ENCODE measurements at regions not wholly inside any gene's neighbourhood (a gene's known extent, or its start where the extent isn't known, plus 50 kb on each side); places are given as distances from the start of the nearest gene placed in this dataset.

DNA sequence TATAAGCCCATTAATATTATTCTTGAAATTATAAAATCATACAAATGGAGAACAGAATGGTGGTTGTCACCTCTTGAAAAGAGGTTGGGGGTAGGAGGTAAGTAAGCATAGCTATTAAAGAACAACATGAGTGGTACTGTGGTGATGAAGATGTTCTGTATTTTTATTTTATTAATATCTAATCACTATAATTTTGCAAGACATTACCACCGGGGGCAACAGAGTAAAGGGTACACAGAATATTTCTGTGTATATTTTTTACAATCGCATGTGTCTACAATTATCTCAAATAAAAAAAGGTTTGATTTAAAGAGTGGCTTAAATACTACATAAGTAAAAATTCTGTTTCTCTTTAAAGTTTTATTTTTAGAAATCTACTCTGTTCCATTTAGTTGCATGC lies 557.8 kb downstream of the NXPH1 start:
- Histone ChIP-seq H3K9me3 (ENCODE audit: control insufficient read depth in 1 of 2, insufficient read depth in 1 of 2, low read depth in 1 of 2, low read length in 2 of 2) (peaks cover 0 to 4% of the 10 kb centered on the region in 2 experiments; a peak in 1 of 4 replicates), H3K9me2 (ENCODE audit: insufficient read depth) (no peaks in the 10 kb centered on the region), H3K27me3 (ENCODE audit: insufficient read depth, low read length) (no peaks in the 10 kb centered on the region), H3K4me3 (replicated peaks in 1 of 2; ENCODE audit: low read depth in 1 of 2, low read length in 2 of 2) (no peak overlapping the region), H3K4me2 (ENCODE audit: low read length) (no peak overlapping the region), H3K27ac (ENCODE audit: low read depth, low read length) (no peak overlapping the region), H3K4me1 (ENCODE audit: control insufficient read depth in 1 of 2, insufficient read depth in 2 of 2, low read length in 2 of 2) (no peaks in the 10 kb centered on the region), H3K36me3 (ENCODE audit: control insufficient read depth in 1 of 2, insufficient read depth in 2 of 2, low read length in 2 of 2) (no peaks in the 10 kb centered on the region), H2AFZ (ENCODE audit: low read depth, low read length, poor library complexity, severe bottlenecking) (no peak overlapping the region), H3K9ac (ENCODE audit: low read length) (no peak overlapping the region), H4K20me1 (ENCODE audit: insufficient read depth) (no peaks in the 10 kb centered on the region), H3K79me2 (ENCODE audit: insufficient read depth, low read length) (no peaks in the 10 kb centered on the region)
- CTCF ChIA-PET, result interaction anchor here (1.0 to 1.6 kb wide), 2 partner anchors 10 to 14 kb away, joined by 3 read pairs; no protein-coding TSS in a partner anchor
- BruUV-seq (replicated peaks), result no TSS peak
- RAD21 ChIA-PET (ENCODE audit: low non-redundant PET in 1 of 2, low total read pairs in 2 of 2, uncharacterized antibody in 2 of 2, unreplicated experiment in 2 of 2), result no interaction called here
- DNase-seq (ENCODE audit: low read depth, low spot score) (no peak), ATAC-seq (no peak)
- TF ChIP-seq SRF (IDR thresholded peaks at IDR 0.05; ENCODE audit: low read depth) (no peak), RAD21 (IDR thresholded peaks at IDR 0.05; ENCODE audit: low read depth) (no peak), EGR1 (IDR thresholded peaks at IDR 0.05; ENCODE audit: low read depth) (no peak), ZFX (IDR thresholded peaks at IDR 0.05) (no peak), YY1 (IDR thresholded peaks at IDR 0.05; ENCODE audit: extremely low read depth, insufficient replicate concordance, low read depth, low read length) (no peak), POLR2A (IDR thresholded peaks at IDR 0.05; ENCODE audit: borderline replicate concordance, extremely low read depth, insufficient read depth, insufficient read length) (no peak), JUND (IDR thresholded peaks at IDR 0.05) (no peak), EZH2phosphoT487 (IDR thresholded peaks at IDR 0.05; ENCODE audit: borderline replicate concordance) (no peak), SIN3A (IDR thresholded peaks at IDR 0.05; ENCODE audit: low read depth) (no peak)
- intact Hi-C loops (cut with micrococcal nuclease), result no loop called here
- POLR2A ChIA-PET, result no interaction called here

DNA sequence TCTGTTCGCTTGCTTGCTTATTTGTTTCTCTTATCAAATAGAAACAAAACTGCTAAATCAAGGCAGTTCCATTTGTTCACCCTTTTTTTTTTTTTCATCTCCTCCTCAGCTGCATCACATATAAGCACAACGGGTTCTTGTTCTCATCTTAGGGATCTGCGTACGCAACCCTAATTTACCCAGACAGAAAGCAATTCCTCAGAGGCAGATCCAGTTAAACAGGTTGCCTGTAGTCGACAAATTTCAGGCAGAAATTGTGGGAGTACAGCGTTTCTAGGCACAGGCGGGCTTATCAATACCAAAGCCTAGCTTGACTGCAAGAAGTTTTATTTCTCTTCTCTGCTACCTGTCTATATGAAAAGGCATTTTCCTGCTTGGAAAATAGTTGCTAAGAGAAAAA lies 565.4 kb downstream of the NXPH1 start:
- no peak for DNase-seq (ENCODE audit: low read depth, low spot score)
- Histone ChIP-seq H3K9me2 (ENCODE audit: insufficient read depth) (no peaks in the 10 kb centered on the region), H3K4me3 (replicated peaks in 1 of 2; ENCODE audit: low read depth in 1 of 2, low read length in 2 of 2) (no peak overlapping the region), H3K9ac (ENCODE audit: low read length) (no peak overlapping the region), H3K27me3 (ENCODE audit: insufficient read depth, low read length) (no peaks in the 10 kb centered on the region), H3K79me2 (ENCODE audit: insufficient read depth, low read length) (no peaks in the 10 kb centered on the region), H3K36me3 (ENCODE audit: control insufficient read depth in 1 of 2, insufficient read depth in 2 of 2, low read length in 2 of 2) (no peaks in the 10 kb centered on the region), H2AFZ (ENCODE audit: low read depth, low read length, poor library complexity, severe bottlenecking) (no peak overlapping the region), H3K4me2 (ENCODE audit: low read length) (no peak overlapping the region), H3K4me1 (ENCODE audit: control insufficient read depth in 1 of 2, insufficient read depth in 2 of 2, low read length in 2 of 2) (no peaks in the 10 kb centered on the region), H3K27ac (ENCODE audit: low read depth, low read length) (no peak overlapping the region), H3K9me3 (ENCODE audit: control insufficient read depth in 1 of 2, insufficient read depth in 1 of 2, low read depth in 1 of 2, low read length in 2 of 2) (peaks cover 0 to 9% of the 10 kb centered on the region in 2 experiments; a peak in 1 of 4 replicates), H4K20me1 (ENCODE audit: insufficient read depth) (no peaks in the 10 kb centered on the region)
- TF ChIP-seq FOSL1 (IDR thresholded peaks at IDR 0.05; ENCODE audit: low read depth) (no peak), POLR2A (IDR thresholded peaks at IDR 0.05; ENCODE audit: borderline replicate concordance, extremely low read depth, insufficient read depth, insufficient read length) (no peak)
- BruUV-seq (replicated peaks), result no TSS peak
- ChIA-PET RAD21 (ENCODE audit: low non-redundant PET in 1 of 2, low total read pairs in 2 of 2, uncharacterized antibody in 2 of 2, unreplicated experiment in 2 of 2) (no interaction called here), CTCF (no interaction called here), POLR2A (no interaction called here)
- intact Hi-C loops (cut with micrococcal nuclease), result no loop called here
- ATAC-seq, result no peak
